BE2C (cell line): ENCODE measurements at regions not wholly inside any gene's neighbourhood (a gene's known extent, or its start where the extent isn't known, plus 50 kb on each side); places are given as distances from the start of the nearest gene placed in this dataset.

Source experiments
- DNase-seq: peaks from one replicate; pipeline ENCODE4 v3.0.0-alpha.2; 2020
- H3K27me3 ChIP-seq: fragments of 250-450 bp; sonication (Bioruptor Pico); 2 replicates; pipeline ENCODE4 v1.5.1; 2020; ENCODE audit warnings: mild to moderate bottlenecking
- H3K36me3 ChIP-seq: fragments of 250-450 bp; sonication (Bioruptor Pico); 2 replicates; pipeline ENCODE4 v1.5.1; 2020; ENCODE audit warnings: mild to moderate bottlenecking
- H3K4me1 ChIP-seq: fragments of 250-450 bp; sonication (Bioruptor Pico); 2 replicates; pipeline ENCODE4 v1.5.1; 2020
- H3K4me3 ChIP-seq: 2 replicates; pipeline ENCODE4 v1.5.1; 2011; ENCODE audit warnings: low read depth, low read length
- H3K9me3 ChIP-seq: fragments of 250-450 bp; sonication (Bioruptor Pico); 2 replicates; pipeline ENCODE4 v1.5.1; 2020
- TF ChIP-seq, protein P1 (sequence below): IDR thresholded peaks from 2 replicates; pipeline ENCODE4 v1.5.1; 2012; ENCODE audit warnings: mild to moderate bottlenecking, low read depth, low read length

DNA sequence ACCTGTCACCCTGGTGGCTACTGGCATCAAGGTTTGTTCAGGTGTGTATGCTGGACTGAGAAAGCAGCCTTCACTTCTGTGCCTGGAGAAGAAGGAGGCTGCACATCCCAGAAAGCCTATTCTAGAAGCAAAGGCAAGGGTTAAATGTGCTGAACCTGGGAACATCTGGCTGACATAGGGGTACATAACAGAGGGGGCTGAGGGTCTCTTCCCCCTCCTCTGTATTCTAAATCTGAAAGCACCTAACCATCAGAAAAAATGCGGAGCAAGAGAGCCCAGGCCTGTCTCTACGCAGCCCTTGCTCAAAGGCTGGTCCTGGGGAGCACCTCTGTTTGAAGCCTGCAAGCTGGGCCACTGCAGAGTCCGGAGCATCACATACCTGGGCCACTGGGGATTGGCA is 53.2 kb upstream of the FSTL4 start:
- Histone ChIP-seq H3K9me3 (no peaks in the 10 kb centered on the region), H3K27me3 (no peaks in the 10 kb centered on the region), H3K4me3 (no peak overlapping the region), H3K4me1 (no peaks in the 10 kb centered on the region), H3K36me3 (no peaks in the 10 kb centered on the region)
- TF ChIP-seq, protein P1, sequence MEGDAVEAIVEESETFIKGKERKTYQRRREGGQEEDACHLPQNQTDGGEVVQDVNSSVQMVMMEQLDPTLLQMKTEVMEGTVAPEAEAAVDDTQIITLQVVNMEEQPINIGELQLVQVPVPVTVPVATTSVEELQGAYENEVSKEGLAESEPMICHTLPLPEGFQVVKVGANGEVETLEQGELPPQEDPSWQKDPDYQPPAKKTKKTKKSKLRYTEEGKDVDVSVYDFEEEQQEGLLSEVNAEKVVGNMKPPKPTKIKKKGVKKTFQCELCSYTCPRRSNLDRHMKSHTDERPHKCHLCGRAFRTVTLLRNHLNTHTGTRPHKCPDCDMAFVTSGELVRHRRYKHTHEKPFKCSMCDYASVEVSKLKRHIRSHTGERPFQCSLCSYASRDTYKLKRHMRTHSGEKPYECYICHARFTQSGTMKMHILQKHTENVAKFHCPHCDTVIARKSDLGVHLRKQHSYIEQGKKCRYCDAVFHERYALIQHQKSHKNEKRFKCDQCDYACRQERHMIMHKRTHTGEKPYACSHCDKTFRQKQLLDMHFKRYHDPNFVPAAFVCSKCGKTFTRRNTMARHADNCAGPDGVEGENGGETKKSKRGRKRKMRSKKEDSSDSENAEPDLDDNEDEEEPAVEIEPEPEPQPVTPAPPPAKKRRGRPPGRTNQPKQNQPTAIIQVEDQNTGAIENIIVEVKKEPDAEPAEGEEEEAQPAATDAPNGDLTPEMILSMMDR, result no peak
- no peak for DNase-seq

DNA sequence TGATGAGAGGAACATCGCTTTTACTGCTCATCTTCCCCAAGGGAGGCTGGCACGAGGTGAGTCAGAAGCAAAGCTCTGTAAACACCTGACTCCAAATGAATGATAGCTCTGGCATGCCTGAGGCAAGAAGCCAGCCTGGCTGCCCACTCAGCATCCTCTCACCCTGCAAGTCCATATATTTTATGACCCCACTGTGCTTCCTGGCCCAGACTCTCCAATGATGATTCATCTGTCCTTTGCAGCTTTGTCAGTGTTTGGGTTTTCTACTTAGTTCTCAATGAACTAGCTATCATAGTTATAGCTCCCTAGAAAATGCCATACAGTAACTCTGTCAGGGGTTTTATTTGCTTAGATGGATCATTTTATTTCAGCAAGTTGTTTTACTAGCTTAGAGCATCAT is 52.1 kb upstream of the FSTL4 start:
- peak; percentile 20 for DNase-seq
- Histone ChIP-seq H3K27me3 (no peaks in the 10 kb centered on the region), H3K4me3 (no peak overlapping the region), H3K36me3 (no peaks in the 10 kb centered on the region), H3K9me3 (no peaks in the 10 kb centered on the region), H3K4me1 (no peaks in the 10 kb centered on the region)
- TF ChIP-seq, protein P1, result no peak

DNA sequence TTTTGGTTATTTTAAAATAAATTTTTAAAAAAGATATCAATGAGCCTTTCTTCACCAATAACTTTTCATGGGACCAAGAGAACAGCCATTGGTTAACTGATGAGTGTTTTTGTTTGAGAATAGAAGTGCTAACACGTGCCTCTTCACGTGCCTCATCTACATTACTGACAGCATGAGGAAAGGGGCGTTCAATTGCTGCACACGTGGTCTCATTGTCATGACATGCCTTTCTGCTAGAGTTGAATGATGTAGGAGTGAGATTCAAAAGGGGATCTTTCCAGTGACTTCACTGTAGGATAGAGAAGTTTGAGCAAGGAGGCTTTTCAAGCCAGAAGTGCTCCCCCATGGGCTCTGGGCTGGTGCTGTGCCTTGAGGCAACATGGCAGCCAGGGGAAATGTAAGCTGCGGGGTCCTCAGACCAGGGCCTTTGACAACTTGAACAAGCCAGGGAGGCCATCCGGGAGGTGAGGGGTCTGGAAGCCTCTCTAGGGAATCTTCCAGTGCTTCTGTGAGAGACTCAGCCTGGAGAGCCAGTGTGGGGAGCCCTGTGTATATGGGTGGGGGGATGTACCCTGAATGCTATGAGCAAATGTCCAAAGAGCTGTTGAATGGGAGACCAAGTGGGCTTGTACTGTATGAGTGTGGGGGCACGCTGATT is 51.2 kb upstream of the FSTL4 start:
- no peak for DNase-seq
- H3K27me3 ChIP-seq, result no peaks in the 10 kb centered on the region
- H3K36me3 ChIP-seq, result no peaks in the 10 kb centered on the region
- H3K4me1 ChIP-seq, result no peaks in the 10 kb centered on the region
- no peak overlapping the region for H3K4me3 ChIP-seq
- no peaks in the 10 kb centered on the region for H3K9me3 ChIP-seq
- TF ChIP-seq, protein P1, result no peak

DNA sequence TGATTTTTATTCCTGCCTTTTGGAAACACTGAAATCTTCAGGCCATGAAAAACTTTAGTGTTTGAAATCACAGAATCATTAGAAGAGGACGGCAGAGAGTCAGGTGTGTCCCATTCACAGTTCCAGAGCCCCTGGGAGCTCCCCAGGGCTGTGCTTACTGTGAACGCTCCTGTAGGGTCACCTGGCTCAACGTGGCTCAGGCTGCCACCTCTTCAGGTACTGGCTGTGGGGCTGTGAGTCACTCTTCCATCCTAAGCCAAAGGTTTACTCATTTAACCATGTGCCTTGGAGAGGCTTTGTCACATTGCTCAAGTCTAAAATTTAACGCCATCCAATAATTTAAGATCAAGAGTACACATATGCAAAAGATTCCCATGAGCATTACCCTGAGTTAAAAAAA is 50.2 kb upstream of the FSTL4 start:
- H3K27me3 ChIP-seq, result no peaks in the 10 kb centered on the region
- H3K9me3 ChIP-seq, result no peaks in the 10 kb centered on the region
- TF ChIP-seq, protein P1, result no peak
- no peaks in the 10 kb centered on the region for H3K36me3 ChIP-seq
- DNase-seq, result no peak
- no peaks in the 10 kb centered on the region for H3K4me1 ChIP-seq
- H3K4me3 ChIP-seq, result no peak overlapping the region
